ENCODE measurements at regions not wholly inside any gene's neighbourhood (a gene's known extent, or its start where the extent isn't known, plus 50 kb on each side); places are given as distances from the start of the nearest gene placed in this dataset.
A peak's percentile ranks its signal among the peaks of the same experiment; 100 is the strongest.

DNA sequence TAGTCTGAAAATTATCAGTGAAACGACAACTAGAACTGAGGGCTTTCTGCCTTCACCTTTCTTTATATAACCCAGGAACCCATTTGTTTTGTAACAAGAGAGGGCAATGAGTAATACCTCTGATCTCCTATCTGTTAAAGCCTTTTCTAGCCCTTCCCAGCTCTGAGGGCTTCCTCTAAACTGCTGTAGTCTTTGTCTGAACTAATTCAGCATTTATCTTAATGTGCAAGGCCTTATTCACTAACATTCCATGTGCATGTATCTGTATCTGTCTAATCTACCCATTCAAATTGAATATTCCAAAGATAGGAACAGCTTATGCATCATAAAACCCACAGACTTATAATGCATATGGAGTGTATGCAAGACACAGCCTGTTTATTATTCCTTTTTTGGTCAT lies 167.1 kb downstream of the LYPLAL1 start:
- Histone ChIP-seq H3K27ac (ENCODE audit: extremely low read depth, low read depth, low read length) (no peak overlapping the region), H3K4me3 (ENCODE audit: low read depth, low read length) (no peak overlapping the region), H3K9me3 (ENCODE audit: control insufficient read depth, insufficient read depth, low read depth, low read length) (no peaks in the 10 kb centered on the region), H3K36me3 (ENCODE audit: control insufficient read depth in 2 of 2, insufficient read depth in 1 of 2, low read length in 2 of 2) (no peaks in the 10 kb centered on the region), H3K4me1 (ENCODE audit: control insufficient read depth, insufficient read depth, low read length) (no peaks in the 10 kb centered on the region)
- ChIA-PET POLR2A (no interaction called here), CTCF (no interaction called here)
- TF ChIP-seq ZNF24 (tag by site-specific recombination; IDR thresholded peaks at IDR 0.05) (no peak), ZNF157 (tag by site-specific recombination; IDR thresholded peaks at IDR 0.05) (no peak), ZNF10 (tag by site-specific recombination; IDR thresholded peaks at IDR 0.05) (0 out of 2 replicates have a peak, but pooled peaks have one; percentile 25), ZSCAN23 (tag by site-specific recombination; IDR thresholded peaks at IDR 0.05) (no peak), ZNF274 (IDR thresholded peaks at IDR 0.05; ENCODE audit: low read length) (no peak), ZNF274 (tag by site-specific recombination; IDR thresholded peaks at IDR 0.05; ENCODE audit: borderline replicate concordance) (no peak)
- TF ChIP-seq, protein P1, sequence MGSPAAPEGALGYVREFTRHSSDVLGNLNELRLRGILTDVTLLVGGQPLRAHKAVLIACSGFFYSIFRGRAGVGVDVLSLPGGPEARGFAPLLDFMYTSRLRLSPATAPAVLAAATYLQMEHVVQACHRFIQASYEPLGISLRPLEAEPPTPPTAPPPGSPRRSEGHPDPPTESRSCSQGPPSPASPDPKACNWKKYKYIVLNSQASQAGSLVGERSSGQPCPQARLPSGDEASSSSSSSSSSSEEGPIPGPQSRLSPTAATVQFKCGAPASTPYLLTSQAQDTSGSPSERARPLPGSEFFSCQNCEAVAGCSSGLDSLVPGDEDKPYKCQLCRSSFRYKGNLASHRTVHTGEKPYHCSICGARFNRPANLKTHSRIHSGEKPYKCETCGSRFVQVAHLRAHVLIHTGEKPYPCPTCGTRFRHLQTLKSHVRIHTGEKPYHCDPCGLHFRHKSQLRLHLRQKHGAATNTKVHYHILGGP (tag by site-specific recombination; IDR thresholded peaks at IDR 0.05), result no peak
- TF ChIP-seq, protein P2, sequence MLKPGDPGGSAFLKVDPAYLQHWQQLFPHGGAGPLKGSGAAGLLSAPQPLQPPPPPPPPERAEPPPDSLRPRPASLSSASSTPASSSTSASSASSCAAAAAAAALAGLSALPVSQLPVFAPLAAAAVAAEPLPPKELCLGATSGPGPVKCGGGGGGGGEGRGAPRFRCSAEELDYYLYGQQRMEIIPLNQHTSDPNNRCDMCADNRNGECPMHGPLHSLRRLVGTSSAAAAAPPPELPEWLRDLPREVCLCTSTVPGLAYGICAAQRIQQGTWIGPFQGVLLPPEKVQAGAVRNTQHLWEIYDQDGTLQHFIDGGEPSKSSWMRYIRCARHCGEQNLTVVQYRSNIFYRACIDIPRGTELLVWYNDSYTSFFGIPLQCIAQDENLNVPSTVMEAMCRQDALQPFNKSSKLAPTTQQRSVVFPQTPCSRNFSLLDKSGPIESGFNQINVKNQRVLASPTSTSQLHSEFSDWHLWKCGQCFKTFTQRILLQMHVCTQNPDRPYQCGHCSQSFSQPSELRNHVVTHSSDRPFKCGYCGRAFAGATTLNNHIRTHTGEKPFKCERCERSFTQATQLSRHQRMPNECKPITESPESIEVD (tag by site-specific recombination; IDR thresholded peaks at IDR 0.05), result no peak

DNA sequence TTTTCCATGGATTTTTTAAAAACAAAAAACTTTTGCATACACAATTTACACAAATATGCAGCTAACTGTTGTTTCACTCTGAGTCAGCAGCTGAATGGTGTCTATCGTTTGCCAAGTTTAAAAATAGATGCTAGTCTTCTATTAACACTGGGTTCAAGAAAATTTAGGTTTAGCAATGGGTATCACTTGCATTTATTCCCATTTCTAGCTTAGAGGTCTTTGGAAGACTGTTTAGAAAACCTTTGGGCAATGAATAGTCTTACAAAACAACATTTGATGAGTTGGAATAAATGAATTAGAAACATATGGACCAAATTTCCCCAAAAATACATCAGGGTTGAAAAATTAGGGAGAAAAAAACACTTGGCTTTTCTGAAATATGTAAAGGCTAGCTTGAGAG lies 165.8 kb downstream of the LYPLAL1 start:
- ChIA-PET CTCF (interaction anchor here (0.6 kb wide), 1 partner anchor 43 kb away, joined by 3 read pairs; no protein-coding TSS in a partner anchor), POLR2A (no interaction called here)
- no peak overlapping the region for H3K27ac ChIP-seq (ENCODE audit: extremely low read depth, low read depth, low read length)
- no peaks in the 10 kb centered on the region for H3K9me3 ChIP-seq (ENCODE audit: control insufficient read depth, insufficient read depth, low read depth, low read length)
- H3K4me1 ChIP-seq (ENCODE audit: control insufficient read depth, insufficient read depth, low read length), result no peaks in the 10 kb centered on the region
- H3K36me3 ChIP-seq (ENCODE audit: control insufficient read depth in 2 of 2, insufficient read depth in 1 of 2, low read length in 2 of 2), result no peaks in the 10 kb centered on the region
- H3K4me3 ChIP-seq (ENCODE audit: low read depth, low read length), result no peak overlapping the region
- TF ChIP-seq, protein P3, sequence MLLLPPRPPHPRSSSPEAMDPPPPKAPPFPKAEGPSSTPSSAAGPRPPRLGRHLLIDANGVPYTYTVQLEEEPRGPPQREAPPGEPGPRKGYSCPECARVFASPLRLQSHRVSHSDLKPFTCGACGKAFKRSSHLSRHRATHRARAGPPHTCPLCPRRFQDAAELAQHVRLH (tag by site-specific recombination; IDR thresholded peaks at IDR 0.05), result no peak
- TF ChIP-seq HOXA7 (CRISPR knock-in tag; IDR thresholded peaks at IDR 0.05; ENCODE audit: borderline replicate concordance) (no peak), ZNF76 (tag by site-specific recombination; IDR thresholded peaks at IDR 0.05; ENCODE audit: borderline replicate concordance, low read depth) (no peak), ZNF302 (tag by site-specific recombination; IDR thresholded peaks at IDR 0.05; ENCODE audit: low read depth) (no peak), ZNF548 (tag by site-specific recombination; IDR thresholded peaks at IDR 0.05) (no peak), REPIN1 (tag by site-specific recombination; IDR thresholded peaks at IDR 0.05; ENCODE audit: low read depth) (no peak), ZNF654 (tag by site-specific recombination; IDR thresholded peaks at IDR 0.05; ENCODE audit: low read depth) (no peak), MYNN (tag by site-specific recombination; IDR thresholded peaks at IDR 0.05; ENCODE audit: borderline replicate concordance) (no peak), ZNF354C (tag by site-specific recombination; IDR thresholded peaks at IDR 0.05; ENCODE audit: borderline replicate concordance, low read depth) (no peak), ZNF629 (tag by site-specific recombination; IDR thresholded peaks at IDR 0.05) (no peak), ZNF624 (tag by site-specific recombination; IDR thresholded peaks at IDR 0.05) (no peak), ZNF138 (tag by site-specific recombination; IDR thresholded peaks at IDR 0.05; ENCODE audit: borderline replicate concordance) (no peak)
- TF ChIP-seq, protein P4, sequence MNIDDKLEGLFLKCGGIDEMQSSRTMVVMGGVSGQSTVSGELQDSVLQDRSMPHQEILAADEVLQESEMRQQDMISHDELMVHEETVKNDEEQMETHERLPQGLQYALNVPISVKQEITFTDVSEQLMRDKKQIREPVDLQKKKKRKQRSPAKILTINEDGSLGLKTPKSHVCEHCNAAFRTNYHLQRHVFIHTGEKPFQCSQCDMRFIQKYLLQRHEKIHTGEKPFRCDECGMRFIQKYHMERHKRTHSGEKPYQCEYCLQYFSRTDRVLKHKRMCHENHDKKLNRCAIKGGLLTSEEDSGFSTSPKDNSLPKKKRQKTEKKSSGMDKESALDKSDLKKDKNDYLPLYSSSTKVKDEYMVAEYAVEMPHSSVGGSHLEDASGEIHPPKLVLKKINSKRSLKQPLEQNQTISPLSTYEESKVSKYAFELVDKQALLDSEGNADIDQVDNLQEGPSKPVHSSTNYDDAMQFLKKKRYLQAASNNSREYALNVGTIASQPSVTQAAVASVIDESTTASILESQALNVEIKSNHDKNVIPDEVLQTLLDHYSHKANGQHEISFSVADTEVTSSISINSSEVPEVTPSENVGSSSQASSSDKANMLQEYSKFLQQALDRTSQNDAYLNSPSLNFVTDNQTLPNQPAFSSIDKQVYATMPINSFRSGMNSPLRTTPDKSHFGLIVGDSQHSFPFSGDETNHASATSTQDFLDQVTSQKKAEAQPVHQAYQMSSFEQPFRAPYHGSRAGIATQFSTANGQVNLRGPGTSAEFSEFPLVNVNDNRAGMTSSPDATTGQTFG (tag by site-specific recombination; IDR thresholded peaks at IDR 0.05; ENCODE audit: borderline replicate concordance), result no peak
- TF ChIP-seq, protein P5, sequence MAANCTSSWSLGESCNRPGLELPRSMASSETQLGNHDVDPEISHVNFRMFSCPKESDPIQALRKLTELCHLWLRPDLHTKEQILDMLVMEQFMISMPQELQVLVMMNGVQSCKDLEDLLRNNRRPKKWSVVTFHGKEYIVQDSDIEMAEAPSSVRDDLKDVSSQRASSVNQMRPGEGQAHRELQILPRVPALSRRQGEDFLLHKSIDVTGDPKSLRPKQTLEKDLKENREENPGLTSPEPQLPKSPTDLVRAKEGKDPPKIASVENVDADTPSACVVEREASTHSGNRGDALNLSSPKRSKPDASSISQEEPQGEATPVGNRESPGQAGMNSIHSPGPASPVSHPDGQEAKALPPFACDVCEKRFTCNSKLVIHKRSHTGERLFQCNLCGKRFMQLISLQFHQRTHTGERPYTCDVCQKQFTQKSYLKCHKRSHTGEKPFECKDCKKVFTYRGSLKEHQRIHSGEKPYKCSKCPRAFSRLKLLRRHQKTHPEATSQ (tag by site-specific recombination; IDR thresholded peaks at IDR 0.05), result no peak
- TF ChIP-seq, protein P6, sequence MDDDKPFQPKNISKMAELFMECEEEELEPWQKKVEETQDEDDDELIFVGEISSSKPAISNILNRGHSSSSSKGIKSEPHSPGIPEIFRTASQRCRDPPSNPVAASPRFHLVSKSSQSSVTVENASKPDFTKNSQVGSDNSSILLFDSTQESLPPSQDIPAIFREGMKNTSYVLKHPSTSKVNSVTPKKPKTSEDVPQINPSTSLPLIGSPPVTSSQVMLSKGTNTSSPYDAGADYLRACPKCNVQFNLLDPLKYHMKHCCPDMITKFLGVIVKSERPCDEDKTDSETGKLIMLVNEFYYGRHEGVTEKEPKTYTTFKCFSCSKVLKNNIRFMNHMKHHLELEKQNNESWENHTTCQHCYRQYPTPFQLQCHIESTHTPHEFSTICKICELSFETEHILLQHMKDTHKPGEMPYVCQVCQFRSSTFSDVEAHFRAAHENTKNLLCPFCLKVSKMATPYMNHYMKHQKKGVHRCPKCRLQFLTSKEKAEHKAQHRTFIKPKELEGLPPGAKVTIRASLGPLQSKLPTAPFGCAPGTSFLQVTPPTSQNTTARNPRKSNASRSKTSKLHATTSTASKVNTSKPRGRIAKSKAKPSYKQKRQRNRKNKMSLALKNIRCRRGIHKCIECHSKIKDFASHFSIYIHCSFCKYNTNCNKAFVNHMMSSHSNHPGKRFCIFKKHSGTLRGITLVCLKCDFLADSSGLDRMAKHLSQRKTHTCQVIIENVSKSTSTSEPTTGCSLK (tag by site-specific recombination; IDR thresholded peaks at IDR 0.05), result no peak
- TF ChIP-seq, protein P7, sequence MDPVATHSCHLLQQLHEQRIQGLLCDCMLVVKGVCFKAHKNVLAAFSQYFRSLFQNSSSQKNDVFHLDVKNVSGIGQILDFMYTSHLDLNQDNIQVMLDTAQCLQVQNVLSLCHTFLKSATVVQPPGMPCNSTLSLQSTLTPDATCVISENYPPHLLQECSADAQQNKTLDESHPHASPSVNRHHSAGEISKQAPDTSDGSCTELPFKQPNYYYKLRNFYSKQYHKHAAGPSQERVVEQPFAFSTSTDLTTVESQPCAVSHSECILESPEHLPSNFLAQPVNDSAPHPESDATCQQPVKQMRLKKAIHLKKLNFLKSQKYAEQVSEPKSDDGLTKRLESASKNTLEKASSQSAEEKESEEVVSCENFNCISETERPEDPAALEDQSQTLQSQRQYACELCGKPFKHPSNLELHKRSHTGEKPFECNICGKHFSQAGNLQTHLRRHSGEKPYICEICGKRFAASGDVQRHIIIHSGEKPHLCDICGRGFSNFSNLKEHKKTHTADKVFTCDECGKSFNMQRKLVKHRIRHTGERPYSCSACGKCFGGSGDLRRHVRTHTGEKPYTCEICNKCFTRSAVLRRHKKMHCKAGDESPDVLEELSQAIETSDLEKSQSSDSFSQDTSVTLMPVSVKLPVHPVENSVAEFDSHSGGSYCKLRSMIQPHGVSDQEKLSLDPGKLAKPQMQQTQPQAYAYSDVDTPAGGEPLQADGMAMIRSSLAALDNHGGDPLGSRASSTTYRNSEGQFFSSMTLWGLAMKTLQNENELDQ (tag by site-specific recombination; IDR thresholded peaks at IDR 0.05; ENCODE audit: low read depth), result no peak
